HL-60/S4 treated with retinoic acid at 250 ng/mL for 4 days and 3 days (cell line): ENCODE measurements at regions not wholly inside any gene's neighbourhood (a gene's known extent, or its start where the extent isn't known, plus 50 kb on each side); places are given as distances from the start of the nearest gene placed in this dataset.

ENCODE experiments used
- in situ Hi-C: fragments of 300-500 bp; cut with MboI; formaldehyde crosslinking; loops from 2 replicates; pipeline ENCODE4 v1.7.0; 2022; ENCODE audit warnings: low sequenced_read_pairs

- in situ Hi-C loops = no loop called here
These were observed 115.3 kb upstream of the SOX9 start for GRCh38 chr17:72005332-72006163.

DNA sequence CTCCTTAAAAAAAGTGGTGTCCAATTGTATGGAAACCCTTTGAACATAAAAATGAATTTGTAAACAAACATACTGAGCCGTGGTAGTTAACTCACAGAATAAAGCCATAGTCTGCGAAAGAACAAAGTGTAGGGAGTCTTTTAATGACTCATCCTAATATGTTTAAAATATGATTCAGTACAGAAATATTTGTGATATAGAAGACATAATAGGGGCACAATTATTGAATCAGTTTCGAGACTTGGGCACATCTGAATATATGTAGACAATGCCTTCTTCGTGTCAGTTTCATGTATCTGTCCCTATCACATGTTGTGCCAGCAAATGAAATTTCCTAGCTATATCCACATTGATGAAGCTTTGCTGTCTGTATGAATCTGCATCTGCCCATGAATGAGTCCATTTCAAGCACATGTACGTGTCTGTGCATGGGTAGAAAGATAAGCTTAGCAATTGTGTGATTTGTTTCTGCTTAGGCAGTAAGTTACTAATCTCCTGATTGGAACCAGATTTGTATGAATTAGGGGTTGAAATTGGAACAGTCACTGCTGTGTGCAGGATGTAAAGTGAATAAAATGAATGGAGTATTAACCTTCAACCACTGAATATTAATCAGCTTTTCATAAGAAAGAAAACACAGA, 112.5 kb upstream of the SOX9 start:
- in situ Hi-C loops = no loop called here

- in situ Hi-C loops = no loop called here
These were observed 109.3 kb upstream of the SOX9 start for GRCh38 chr17:72011561-72011960.

- in situ Hi-C loops = no loop called here
These were observed 99.3 kb upstream of the SOX9 start for GRCh38 chr17:72021417-72022041.

DNA sequence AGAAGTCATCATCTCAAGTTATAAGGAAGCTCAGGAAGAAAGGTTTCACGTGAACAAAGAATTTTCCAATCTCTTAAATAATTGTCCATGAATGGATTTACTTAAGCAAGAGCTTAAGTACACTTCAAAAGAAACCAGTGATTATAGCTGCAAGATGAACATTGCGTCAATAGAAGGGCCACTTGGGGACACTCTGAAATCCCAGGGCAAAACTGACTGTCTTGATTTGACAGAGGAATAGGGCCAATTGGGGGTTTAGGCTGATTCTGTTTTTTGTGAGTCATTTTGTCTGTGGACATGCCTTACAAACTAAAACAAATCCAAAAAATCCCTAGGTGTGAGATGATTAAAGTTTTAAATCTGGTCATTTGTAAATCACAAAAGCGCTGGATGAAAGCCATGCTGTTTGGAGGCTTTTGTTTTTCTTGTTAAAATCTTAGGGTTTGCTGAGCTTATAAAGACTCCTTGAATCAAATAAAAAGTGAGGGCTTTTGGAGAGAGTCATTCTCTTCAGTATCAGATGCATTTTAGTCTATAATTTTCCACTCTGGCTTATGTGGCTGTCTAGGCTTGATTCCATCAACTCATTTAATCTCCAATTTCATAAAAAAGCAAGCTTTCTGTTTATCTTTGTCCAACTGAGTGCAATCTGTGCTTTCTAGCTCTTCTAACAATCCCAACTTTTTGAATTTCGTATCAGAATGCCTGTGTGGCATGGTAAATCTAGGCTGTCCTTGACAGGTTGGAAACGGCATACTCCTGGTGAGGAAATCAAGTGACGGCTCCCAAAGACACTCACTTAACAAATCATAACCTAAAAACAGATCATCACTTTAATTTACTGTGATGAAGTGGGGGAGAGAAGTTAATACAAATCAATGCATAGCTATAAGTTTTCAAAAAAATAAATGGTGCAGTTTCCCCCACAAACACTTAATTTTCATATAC, 98.2 kb upstream of the SOX9 start:
- in situ Hi-C loops = no loop called here

DNA sequence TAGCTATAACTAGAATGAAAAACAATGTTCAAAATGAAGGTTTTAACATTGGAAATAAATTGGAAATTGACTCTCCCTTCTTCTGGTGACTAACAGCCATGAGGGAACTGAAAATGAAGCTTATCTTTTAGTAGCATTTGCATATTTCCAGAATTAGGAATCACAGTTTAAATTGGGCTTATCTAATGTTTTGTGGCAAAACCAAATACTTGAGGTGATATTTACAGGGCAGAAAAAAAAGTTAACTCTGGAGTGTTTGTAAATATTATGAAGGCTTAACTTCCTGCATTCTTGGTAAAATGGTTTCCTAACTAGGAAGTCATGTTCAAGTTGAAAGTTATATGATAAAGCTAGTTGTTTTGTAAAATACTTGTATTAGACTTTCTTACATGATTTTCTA, 96.4 kb upstream of the SOX9 start:
- in situ Hi-C loops = no loop called here

DNA sequence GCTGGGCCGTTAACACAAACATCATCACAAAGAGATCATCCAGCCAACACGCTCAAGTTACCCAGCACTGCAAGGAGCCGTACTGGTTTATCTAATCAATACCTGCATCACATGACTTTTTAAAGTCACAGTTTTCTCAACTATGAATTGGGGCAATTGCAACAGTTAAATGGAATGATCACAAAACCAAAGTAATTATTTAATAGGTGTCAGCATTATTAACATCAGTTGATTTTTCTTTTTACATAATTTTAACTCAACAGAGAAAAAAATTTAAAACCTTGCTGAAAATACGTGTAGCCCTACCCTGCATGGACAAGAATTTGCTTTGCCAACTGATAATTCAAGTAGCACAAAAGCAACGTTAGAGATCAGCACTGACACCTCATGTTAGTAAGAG, 95.7 kb upstream of the SOX9 start:
- in situ Hi-C loops = no loop called here

DNA sequence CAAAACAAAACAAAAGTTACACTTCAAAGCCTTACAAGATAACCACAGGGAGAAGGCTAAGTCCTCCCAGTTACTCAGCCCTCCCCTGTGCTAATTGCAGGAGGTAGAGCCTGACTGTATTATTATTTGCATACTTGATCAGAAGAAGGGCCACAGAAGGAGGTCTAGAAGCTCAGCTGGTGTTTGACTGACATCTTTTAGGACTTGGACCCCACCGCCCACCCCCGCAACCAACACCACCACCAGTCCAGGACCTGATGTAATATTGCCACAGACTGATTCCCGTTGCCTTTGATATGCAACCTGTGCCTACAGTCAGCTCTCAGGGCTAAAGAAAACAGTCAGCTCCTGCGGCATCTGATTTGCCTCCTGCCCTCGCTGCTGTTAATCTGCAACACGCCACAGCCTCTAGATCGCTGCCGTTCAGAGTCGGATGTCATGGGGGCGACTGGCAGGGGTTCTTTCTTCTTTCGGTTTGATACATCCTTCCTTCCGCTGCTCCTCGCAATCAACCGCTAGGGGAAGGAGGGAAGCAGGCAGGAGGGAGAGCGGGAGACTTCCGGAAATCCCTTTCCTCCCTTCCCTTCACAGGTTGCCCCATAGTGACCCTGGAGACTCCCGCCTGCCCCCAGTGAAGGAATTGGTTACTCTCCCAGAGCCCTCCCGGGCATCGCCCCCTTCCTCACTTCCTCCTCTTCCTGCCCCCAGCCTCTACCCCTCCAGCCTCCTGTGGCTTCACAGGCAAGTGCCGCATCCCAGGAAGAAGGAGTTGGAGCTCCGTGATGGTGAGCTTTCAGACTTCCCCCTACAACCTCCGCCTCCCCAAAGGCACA, 90.5 kb upstream of the SOX9 start:
- in situ Hi-C loops = no loop called here

DNA sequence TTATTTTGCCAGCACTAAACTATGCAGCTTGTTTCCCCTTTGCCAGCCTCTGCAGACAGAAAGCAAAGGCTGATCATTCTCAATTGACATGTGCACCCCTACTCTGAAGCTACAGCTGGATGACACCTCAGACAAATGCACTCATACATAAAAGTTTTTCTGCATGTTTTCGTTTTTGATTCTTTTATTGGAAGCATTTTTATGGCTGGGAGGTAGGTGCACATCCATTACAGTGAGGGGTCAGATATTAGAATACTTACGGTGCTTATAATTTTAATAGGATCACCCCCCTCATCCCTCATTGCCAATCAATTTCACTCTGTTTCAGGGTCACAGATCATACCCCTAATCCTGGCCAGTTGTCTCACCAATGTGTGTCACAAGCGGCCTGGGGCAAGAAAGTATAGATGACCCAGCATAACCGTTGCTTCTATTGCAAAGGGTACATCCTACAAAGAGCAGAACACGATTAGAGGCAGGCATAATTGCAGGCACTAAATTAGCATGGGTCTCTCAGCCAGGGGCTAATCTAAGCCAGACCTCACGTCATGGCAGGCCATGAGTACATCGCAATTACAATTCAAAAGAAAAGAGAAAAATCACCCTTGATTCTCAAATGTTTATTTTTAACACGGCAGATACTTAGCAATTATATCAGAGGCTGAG, 89.5 kb upstream of the SOX9 start:
- in situ Hi-C loops = no loop called here

DNA sequence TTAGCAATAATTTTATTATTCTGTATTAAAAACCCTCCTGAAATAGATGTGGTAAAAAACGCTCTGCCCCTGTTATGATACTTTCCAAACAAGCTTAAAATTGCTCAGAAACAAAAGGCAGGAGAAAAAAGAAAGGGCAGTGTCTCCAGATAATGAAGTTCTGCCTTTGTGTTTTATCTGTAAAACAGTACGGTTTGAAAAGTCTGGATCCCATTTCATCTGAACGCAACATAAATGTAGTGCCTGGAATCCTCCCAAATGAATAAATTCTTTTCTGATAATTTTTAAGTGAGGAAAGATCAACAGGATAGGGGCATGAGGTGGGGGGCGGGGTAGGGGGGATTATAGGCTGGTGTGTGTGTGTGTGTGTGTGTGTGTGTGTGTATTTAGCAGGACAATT, 87.5 kb upstream of the SOX9 start:
- in situ Hi-C loops = no loop called here

DNA sequence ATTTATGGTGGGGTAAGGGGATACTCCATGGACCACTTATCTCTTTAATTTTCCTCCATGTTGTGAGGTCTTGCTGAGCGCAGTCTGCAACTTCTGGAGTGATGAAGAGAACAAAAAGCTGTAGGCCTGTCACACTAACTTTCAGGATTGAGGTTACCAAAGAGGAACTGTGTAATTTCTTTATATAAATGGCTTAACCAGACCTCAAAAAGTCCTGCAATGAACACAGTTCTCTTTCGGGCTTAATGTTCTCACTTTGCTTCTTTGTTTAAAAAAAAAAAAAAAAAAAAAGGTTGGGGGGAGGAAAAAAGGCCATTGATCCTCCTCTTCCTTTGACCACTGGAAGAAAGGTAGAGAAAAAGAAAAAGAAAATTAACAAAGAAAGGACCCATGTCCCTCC, 86.8 kb upstream of the SOX9 start:
- in situ Hi-C loops = no loop called here

DNA sequence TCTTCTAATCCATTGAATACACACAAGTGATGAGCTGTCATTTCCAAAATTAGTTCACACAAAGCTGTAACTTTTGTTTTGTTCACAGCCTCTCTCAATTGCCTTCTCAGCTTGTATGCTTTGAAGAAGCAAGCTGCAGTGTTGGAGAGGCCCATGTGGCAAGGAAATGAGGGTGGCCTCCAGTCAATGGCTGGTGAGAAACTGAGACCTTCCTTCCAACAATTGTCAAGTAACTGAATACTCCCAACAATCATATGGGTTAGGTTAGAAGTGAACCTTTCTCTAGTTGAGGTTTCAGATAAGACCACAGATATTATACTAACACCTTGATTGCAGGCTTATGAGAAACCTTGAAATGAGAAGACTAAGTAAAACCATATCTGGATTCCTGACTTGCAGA, 82.4 kb upstream of the SOX9 start:
- in situ Hi-C loops = no loop called here

DNA sequence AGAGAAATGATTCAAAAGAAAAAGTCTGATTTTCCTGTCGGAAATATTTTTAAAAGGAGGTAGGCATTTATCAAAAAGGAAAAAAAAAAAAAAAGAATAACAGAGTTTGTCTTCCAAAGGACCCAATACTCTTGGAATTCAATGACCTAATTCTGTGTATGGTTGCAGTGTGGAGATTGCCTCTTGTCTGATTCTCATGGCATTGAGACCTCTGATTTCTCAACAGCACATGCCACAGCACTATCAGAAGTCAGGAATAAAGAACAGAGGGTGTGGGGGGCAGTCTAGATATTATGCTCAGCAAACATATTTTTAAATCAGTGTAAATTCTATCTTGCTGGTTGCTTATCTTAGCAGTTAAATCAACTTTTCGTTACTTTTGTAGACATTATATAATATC, 81.3 kb upstream of the SOX9 start:
- in situ Hi-C loops = no loop called here

- in situ Hi-C loops = no loop called here
These were observed 74.6 kb upstream of the SOX9 start for GRCh38 chr17:72046178-72046577.

GRCh38 chr17:72046643-72047612, 73.9 kb upstream of the SOX9 start:
- in situ Hi-C loops = no loop called here

- in situ Hi-C loops = no loop called here
These were observed 70.9 kb upstream of the SOX9 start for GRCh38 chr17:72049914-72050313.

GRCh38 chr17:72053036-72053435, 67.8 kb upstream of the SOX9 start:
- in situ Hi-C loops = no loop called here

GRCh38 chr17:72053449-72053848, 67.4 kb upstream of the SOX9 start:
- in situ Hi-C loops = no loop called here

DNA sequence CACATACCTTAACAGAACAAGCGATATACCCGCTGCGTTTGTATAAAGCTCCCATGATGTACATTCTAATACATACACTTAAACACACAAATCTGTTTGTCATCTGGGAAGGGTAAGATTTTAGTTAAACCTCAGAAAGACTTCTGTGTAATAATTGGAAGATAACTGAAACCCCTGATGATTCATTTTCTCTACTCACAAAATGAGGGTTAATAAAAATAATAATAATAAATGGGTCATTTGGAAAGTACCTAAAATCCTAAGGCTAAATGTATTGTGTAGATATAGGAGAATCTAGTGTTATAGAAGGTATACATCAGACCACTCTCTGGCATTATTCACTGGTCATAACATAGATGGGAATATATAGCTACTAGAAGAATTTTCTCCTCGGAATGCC, 64.7 kb upstream of the SOX9 start:
- in situ Hi-C loops = no loop called here
